ENCODE measurements at regions not wholly inside any gene's neighbourhood (a gene's known extent, or its start where the extent isn't known, plus 50 kb on each side); places are given as distances from the start of the nearest gene placed in this dataset.
A peak's percentile ranks its signal among the peaks of the same experiment; 100 is the strongest.

- TF ChIP-seq CTCF (IDR thresholded peaks at IDR 0.05; ENCODE audit: insufficient read depth, low read depth, low read length) (peak; percentile 13), EZH2 (IDR thresholded peaks at IDR 0.05; ENCODE audit: insufficient read depth, low read length) (no peak)
These were observed 424.3 kb downstream of the KIF20B start for GRCh38 chr10:90125456-90126255.
